Mammary epithelial cell (primary cell): ENCODE measurements at regions not wholly inside any gene's neighbourhood (a gene's known extent, or its start where the extent isn't known, plus 50 kb on each side); places are given as distances from the start of the nearest gene placed in this dataset.

Experiments
- CTCF ChIP-seq, 2 donors: IDR thresholded peaks in 1 of 2; conservative IDR thresholded peaks in 1 of 2; 2 replicates each; pipeline ENCODE4 v1.5.1; 2011 to 2012; ENCODE audit warnings: inconsistent platforms in 2 of 2, low read length in 2 of 2, mild to moderate bottlenecking in 2 of 2, control low read depth in 1 of 2, low read depth in 1 of 2; ENCODE audit not compliant: insufficient read depth in 1 of 2; ENCODE audit errors: extremely low read depth in 1 of 2
- EZH2 ChIP-seq: IDR thresholded peaks from 2 replicates; pipeline ENCODE4 v1.6.1; 2012; ENCODE audit warnings: low read length, inconsistent platforms, borderline replicate concordance

GRCh38 chr16:72222503-72222902 is 50.5 kb upstream of the PMFBP1 start:
- TF ChIP-seq CTCF (conservative IDR thresholded peaks at IDR 0.05 in 1 of 2, IDR thresholded peaks at IDR 0.05 in 1 of 2; ENCODE audit: extremely low read depth in 1 of 2, insufficient read depth in 1 of 2, low read depth in 1 of 2, low read length in 2 of 2) (no peak), EZH2 (no peak)
